ENCODE measurements at regions not wholly inside any gene's neighbourhood (a gene's known extent, or its start where the extent isn't known, plus 50 kb on each side); places are given as distances from the start of the nearest gene placed in this dataset.

- Histone ChIP-seq H3K27ac (no peak overlapping the region), H3K9me3 (no peaks in the 10 kb centered on the region), H3K36me3 (no peaks in the 10 kb centered on the region), H3K27me3 (no peaks in the 10 kb centered on the region), H3K4me1 (ENCODE audit: control insufficient read depth in 1 of 2, insufficient read depth in 1 of 2, low read depth in 1 of 2, low read length in 1 of 2) (no peaks in the 10 kb centered on the region), H3K4me3 (ENCODE audit: low read depth in 1 of 2, low read length in 1 of 2) (no peak overlapping the region)
- TF ChIP-seq CTCF (IDR thresholded peaks at IDR 0.05): no peak
Measured at GRCh38 chr2:52431352-52431760, 1336.2 kb upstream of the CHAC2 start.

- Histone ChIP-seq H3K4me3 (ENCODE audit: low read depth in 1 of 2, low read length in 1 of 2) (no peak overlapping the region), H3K36me3 (no peaks in the 10 kb centered on the region), H3K4me1 (ENCODE audit: control insufficient read depth in 1 of 2, insufficient read depth in 1 of 2, low read depth in 1 of 2, low read length in 1 of 2) (no peaks in the 10 kb centered on the region), H3K27ac (no peak overlapping the region), H3K9me3 (no peaks in the 10 kb centered on the region), H3K27me3 (no peaks in the 10 kb centered on the region)
- no peak for TF ChIP-seq CTCF (IDR thresholded peaks at IDR 0.05)
Measured at GRCh38 chr2:52429740-52430139, 1337.9 kb upstream of the CHAC2 start.

GRCh38 chr2:52429171-52429570, 1338.4 kb upstream of the CHAC2 start:
- Histone ChIP-seq H3K36me3 (no peaks in the 10 kb centered on the region), H3K27ac (no peak overlapping the region), H3K4me3 (ENCODE audit: low read depth in 1 of 2, low read length in 1 of 2) (no peak overlapping the region), H3K4me1 (ENCODE audit: control insufficient read depth in 1 of 2, insufficient read depth in 1 of 2, low read depth in 1 of 2, low read length in 1 of 2) (no peaks in the 10 kb centered on the region), H3K27me3 (no peaks in the 10 kb centered on the region), H3K9me3 (no peaks in the 10 kb centered on the region)
- TF ChIP-seq CTCF (IDR thresholded peaks at IDR 0.05): no peak

GRCh38 chr2:52428224-52428623, 1339.4 kb upstream of the CHAC2 start:
- Histone ChIP-seq H3K36me3 (no peaks in the 10 kb centered on the region), H3K27ac (no peak overlapping the region), H3K9me3 (no peaks in the 10 kb centered on the region), H3K4me3 (ENCODE audit: low read depth in 1 of 2, low read length in 1 of 2) (no peak overlapping the region), H3K4me1 (ENCODE audit: control insufficient read depth in 1 of 2, insufficient read depth in 1 of 2, low read depth in 1 of 2, low read length in 1 of 2) (no peaks in the 10 kb centered on the region), H3K27me3 (no peaks in the 10 kb centered on the region)
- TF ChIP-seq CTCF (IDR thresholded peaks at IDR 0.05): no peak

GRCh38 chr2:52423655-52424054, 1343.9 kb upstream of the CHAC2 start:
- Histone ChIP-seq H3K4me1 (ENCODE audit: control insufficient read depth in 1 of 2, insufficient read depth in 1 of 2, low read depth in 1 of 2, low read length in 1 of 2) (no peaks in the 10 kb centered on the region), H3K4me3 (ENCODE audit: low read depth in 1 of 2, low read length in 1 of 2) (no peak overlapping the region), H3K9me3 (no peaks in the 10 kb centered on the region), H3K36me3 (no peaks in the 10 kb centered on the region), H3K27ac (no peak overlapping the region), H3K27me3 (no peaks in the 10 kb centered on the region)
- no peak for TF ChIP-seq CTCF (IDR thresholded peaks at IDR 0.05)

GRCh38 chr2:52423111-52423510, 1344.5 kb upstream of the CHAC2 start:
- Histone ChIP-seq H3K27ac (no peak overlapping the region), H3K9me3 (no peaks in the 10 kb centered on the region), H3K36me3 (no peaks in the 10 kb centered on the region), H3K27me3 (no peaks in the 10 kb centered on the region), H3K4me1 (ENCODE audit: control insufficient read depth in 1 of 2, insufficient read depth in 1 of 2, low read depth in 1 of 2, low read length in 1 of 2) (no peaks in the 10 kb centered on the region), H3K4me3 (ENCODE audit: low read depth in 1 of 2, low read length in 1 of 2) (no peak overlapping the region)
- no peak for TF ChIP-seq CTCF (IDR thresholded peaks at IDR 0.05)
